ENCODE measurements at regions not wholly inside any gene's neighbourhood (a gene's known extent, or its start where the extent isn't known, plus 50 kb on each side); places are given as distances from the start of the nearest gene placed in this dataset.

DNA sequence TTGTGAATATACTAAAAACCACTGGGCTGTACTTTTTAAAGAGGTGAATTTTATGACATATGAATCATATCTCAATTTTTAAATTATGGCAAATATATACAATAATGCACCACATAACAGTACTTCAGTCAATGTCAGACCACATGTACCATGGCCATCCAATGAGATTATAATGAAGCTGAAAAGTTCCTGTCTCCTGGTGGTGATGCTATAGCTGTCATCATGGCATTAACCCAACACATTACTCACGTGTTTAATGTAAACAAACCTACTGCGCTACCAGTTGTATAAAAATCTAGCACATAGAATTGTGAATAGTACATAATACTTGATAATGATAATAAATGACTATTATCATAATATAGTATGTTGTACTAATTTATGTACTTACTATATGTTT lies 77.6 kb upstream of the ID2 start:
- Histone ChIP-seq H3K9me3 (no peaks in the 10 kb centered on the region), H3K4me1 (peaks cover 0 to 9% (median 1%) of the 10 kb centered on the region in 12 donors), H3K4me3 (no peak overlapping the region), H3K27me3 (no peaks in the 10 kb centered on the region), H3K27ac (no peak overlapping the region), H3K36me3 (no peaks in the 10 kb centered on the region)
- WGBS, 4 donors: 87 to 98% (median 93%) methylated on average over 2 of the region's 2 CpGs
- TF ChIP-seq, protein P1, sequence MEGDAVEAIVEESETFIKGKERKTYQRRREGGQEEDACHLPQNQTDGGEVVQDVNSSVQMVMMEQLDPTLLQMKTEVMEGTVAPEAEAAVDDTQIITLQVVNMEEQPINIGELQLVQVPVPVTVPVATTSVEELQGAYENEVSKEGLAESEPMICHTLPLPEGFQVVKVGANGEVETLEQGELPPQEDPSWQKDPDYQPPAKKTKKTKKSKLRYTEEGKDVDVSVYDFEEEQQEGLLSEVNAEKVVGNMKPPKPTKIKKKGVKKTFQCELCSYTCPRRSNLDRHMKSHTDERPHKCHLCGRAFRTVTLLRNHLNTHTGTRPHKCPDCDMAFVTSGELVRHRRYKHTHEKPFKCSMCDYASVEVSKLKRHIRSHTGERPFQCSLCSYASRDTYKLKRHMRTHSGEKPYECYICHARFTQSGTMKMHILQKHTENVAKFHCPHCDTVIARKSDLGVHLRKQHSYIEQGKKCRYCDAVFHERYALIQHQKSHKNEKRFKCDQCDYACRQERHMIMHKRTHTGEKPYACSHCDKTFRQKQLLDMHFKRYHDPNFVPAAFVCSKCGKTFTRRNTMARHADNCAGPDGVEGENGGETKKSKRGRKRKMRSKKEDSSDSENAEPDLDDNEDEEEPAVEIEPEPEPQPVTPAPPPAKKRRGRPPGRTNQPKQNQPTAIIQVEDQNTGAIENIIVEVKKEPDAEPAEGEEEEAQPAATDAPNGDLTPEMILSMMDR (IDR thresholded peaks at IDR 0.05): no peak
- no peak for TF ChIP-seq POLR2A (IDR thresholded peaks at IDR 0.05)
- intact Hi-C loops (cut with DNase I): no loop called here
- ATAC-seq: no peak
- no peak for DNase-seq

GRCh38 chr2:8605351-8606065 lies 76.3 kb upstream of the ID2 start:
- no peak for TF ChIP-seq POLR2A (IDR thresholded peaks at IDR 0.05)
- TF ChIP-seq, protein P1 (IDR thresholded peaks at IDR 0.05): no peak
- Histone ChIP-seq H3K36me3 (no peaks in the 10 kb centered on the region), H3K4me3 (no peak overlapping the region), H3K9me3 (no peaks in the 10 kb centered on the region), H3K4me1 (peaks cover 0 to 12% (median 5%) of the 10 kb centered on the region in 12 donors), H3K27ac (no peak overlapping the region), H3K27me3 (no peaks in the 10 kb centered on the region)
- WGBS, 4 donors: 65 to 88% (median 82%) methylated on average over 8 of the region's 8 CpGs
- intact Hi-C loops (cut with DNase I): no loop called here
- ATAC-seq (peak in 1 of 4 donors; percentile 32), DNase-seq (no peak)

- TF ChIP-seq POLR2A (IDR thresholded peaks at IDR 0.05): no peak
- TF ChIP-seq, protein P1 (IDR thresholded peaks at IDR 0.05): no peak
- intact Hi-C loops (cut with DNase I): no loop called here
- ATAC-seq (no peak), DNase-seq (no peak)
- 91 to 98% (median 95%) methylated on average over 8 of the region's 8 CpGs for WGBS, 4 donors
- Histone ChIP-seq H3K4me1 (peaks cover 0 to 12% (median 5%) of the 10 kb centered on the region in 12 donors), H3K9me3 (no peaks in the 10 kb centered on the region), H3K27ac (no peak overlapping the region), H3K36me3 (no peaks in the 10 kb centered on the region), H3K4me3 (no peak overlapping the region), H3K27me3 (no peaks in the 10 kb centered on the region)
These were observed 75.6 kb upstream of the ID2 start for GRCh38 chr2:8606226-8606625.

- H3K9me3 ChIP-seq: no peaks in the 10 kb centered on the region
- DNase-seq: no peak
- peaks cover 0 to 12% (median 5%) of the 10 kb centered on the region in 12 donors for H3K4me1 ChIP-seq
- no peak overlapping the region for H3K27ac ChIP-seq
- no peak overlapping the region for H3K4me3 ChIP-seq
- WGBS, 4 donors: 92 to 96% (median 94%) methylated on average over 19 to 20 of the region's 20 CpGs
- H3K27me3 ChIP-seq: no peaks in the 10 kb centered on the region
- intact Hi-C loops (cut with DNase I): no loop called here
- TF ChIP-seq, protein P1 (IDR thresholded peaks at IDR 0.05): no peak
- no peak for TF ChIP-seq POLR2A (IDR thresholded peaks at IDR 0.05)
- H3K36me3 ChIP-seq: no peaks in the 10 kb centered on the region
- ATAC-seq: no peak
These were observed 75.0 kb upstream of the ID2 start for GRCh38 chr2:8606649-8607550.

Data from heart left ventricle (tissue), 16 donors.